ENCODE measurements at regions not wholly inside any gene's neighbourhood (a gene's known extent, or its start where the extent isn't known, plus 50 kb on each side); places are given as distances from the start of the nearest gene placed in this dataset.

GRCh38 chr1:168834225-168834872, 105.3 kb upstream of the DPT start:
- no peak overlapping the region for H2BK12ac ChIP-seq (ENCODE audit: low read length)
- H3K23ac ChIP-seq (ENCODE audit: low read length), result no peak overlapping the region
- H3K79me2 ChIP-seq (ENCODE audit: control insufficient read depth, insufficient read depth, low read length, poor library complexity), result no peaks in the 10 kb centered on the region
- H2AK5ac ChIP-seq (ENCODE audit: low read length), result no peak overlapping the region
- no peak overlapping the region for H3K9ac ChIP-seq (ENCODE audit: low read length)
- H3K79me1 ChIP-seq (ENCODE audit: low read length), result no peaks in the 10 kb centered on the region
- no peak overlapping the region for H3K27ac ChIP-seq (ENCODE audit: low read depth, low read length)
- peaks cover 2% of the 10 kb centered on the region for H3K9me3 ChIP-seq (ENCODE audit: insufficient read depth, low read depth, low read length)
- no peak for DNase-seq
- WGBS (ENCODE audit: extremely low coverage, insufficient coverage, insufficient read length), result no CpG with 5 or more reads among the region's 2 CpGs
- H4K91ac ChIP-seq (ENCODE audit: low read depth, low read length), result no peak overlapping the region
- H3K14ac ChIP-seq (ENCODE audit: low read length), result no peak overlapping the region
- H2AFZ ChIP-seq (ENCODE audit: insufficient read depth, low read length, poor library complexity), result no peak overlapping the region
- H4K8ac ChIP-seq (ENCODE audit: low read depth, low read length), result no peak overlapping the region
- no peak overlapping the region for H3K18ac ChIP-seq (ENCODE audit: low read length)
- H3K4ac ChIP-seq (ENCODE audit: low read depth, low read length), result no peak overlapping the region
- H2BK120ac ChIP-seq (ENCODE audit: insufficient read depth, low read length, poor library complexity), result no peak overlapping the region
- H2BK5ac ChIP-seq (ENCODE audit: low read depth, low read length, poor library complexity), result no peak overlapping the region
- no peak overlapping the region for H3K4me3 ChIP-seq (ENCODE audit: low read depth, low read length)
- no peak overlapping the region for H3K4me2 ChIP-seq (ENCODE audit: low read length)
- H3K36me3 ChIP-seq (ENCODE audit: control insufficient read depth in 1 of 2, insufficient read depth in 2 of 2, low read length in 2 of 2), result no peaks in the 10 kb centered on the region
- no peaks in the 10 kb centered on the region for H3K4me1 ChIP-seq (ENCODE audit: control insufficient read depth in 1 of 2, insufficient read depth in 2 of 2, low read length in 2 of 2)
- H4K12ac ChIP-seq (ENCODE audit: low read depth, low read length), result no peak overlapping the region
- H3K27me3 ChIP-seq (ENCODE audit: insufficient read depth, low read length), result no peaks in the 10 kb centered on the region

GRCh38 chr1:168835176-168835575, 106.2 kb upstream of the DPT start:
- no peak overlapping the region for H4K8ac ChIP-seq (ENCODE audit: low read depth, low read length)
- no peak overlapping the region for H2BK120ac ChIP-seq (ENCODE audit: insufficient read depth, low read length, poor library complexity)
- no peak overlapping the region for H3K4ac ChIP-seq (ENCODE audit: low read depth, low read length)
- H3K79me1 ChIP-seq (ENCODE audit: low read length), result no peaks in the 10 kb centered on the region
- no peaks in the 10 kb centered on the region for H3K27me3 ChIP-seq (ENCODE audit: insufficient read depth, low read length)
- no peak overlapping the region for H2BK5ac ChIP-seq (ENCODE audit: low read depth, low read length, poor library complexity)
- no peak overlapping the region for H4K91ac ChIP-seq (ENCODE audit: low read depth, low read length)
- no peak overlapping the region for H3K23ac ChIP-seq (ENCODE audit: low read length)
- no peak overlapping the region for H4K12ac ChIP-seq (ENCODE audit: low read depth, low read length)
- no peak overlapping the region for H2AFZ ChIP-seq (ENCODE audit: insufficient read depth, low read length, poor library complexity)
- no peaks in the 10 kb centered on the region for H3K79me2 ChIP-seq (ENCODE audit: control insufficient read depth, insufficient read depth, low read length, poor library complexity)
- H2AK5ac ChIP-seq (ENCODE audit: low read length), result no peak overlapping the region
- no peak overlapping the region for H3K27ac ChIP-seq (ENCODE audit: low read depth, low read length)
- no peaks in the 10 kb centered on the region for H3K36me3 ChIP-seq (ENCODE audit: control insufficient read depth in 1 of 2, insufficient read depth in 2 of 2, low read length in 2 of 2)
- H3K9ac ChIP-seq (ENCODE audit: low read length), result no peak overlapping the region
- no peaks in the 10 kb centered on the region for H3K4me1 ChIP-seq (ENCODE audit: control insufficient read depth in 1 of 2, insufficient read depth in 2 of 2, low read length in 2 of 2)
- peaks cover 2% of the 10 kb centered on the region for H3K9me3 ChIP-seq (ENCODE audit: insufficient read depth, low read depth, low read length)
- no peak overlapping the region for H3K4me2 ChIP-seq (ENCODE audit: low read length)
- DNase-seq, result no peak
- H3K14ac ChIP-seq (ENCODE audit: low read length), result no peak overlapping the region
- no peak overlapping the region for H3K4me3 ChIP-seq (ENCODE audit: low read depth, low read length)
- no CpG with 5 or more reads among the region's 1 CpG for WGBS (ENCODE audit: extremely low coverage, insufficient coverage, insufficient read length)
- H2BK12ac ChIP-seq (ENCODE audit: low read length), result no peak overlapping the region
- no peak overlapping the region for H3K18ac ChIP-seq (ENCODE audit: low read length)

- WGBS (ENCODE audit: extremely low coverage, insufficient coverage, insufficient read length), result no CpG with 5 or more reads among the region's 2 CpGs
- Histone ChIP-seq H3K18ac (ENCODE audit: low read length) (no peak overlapping the region), H2BK120ac (ENCODE audit: insufficient read depth, low read length, poor library complexity) (no peak overlapping the region), H4K8ac (ENCODE audit: low read depth, low read length) (no peak overlapping the region), H3K4ac (ENCODE audit: low read depth, low read length) (no peak overlapping the region), H3K79me2 (ENCODE audit: control insufficient read depth, insufficient read depth, low read length, poor library complexity) (no peaks in the 10 kb centered on the region), H2AK5ac (ENCODE audit: low read length) (no peak overlapping the region), H4K91ac (ENCODE audit: low read depth, low read length) (no peak overlapping the region), H4K12ac (ENCODE audit: low read depth, low read length) (no peak overlapping the region), H3K27ac (ENCODE audit: low read depth, low read length) (no peak overlapping the region), H3K9me3 (ENCODE audit: insufficient read depth, low read depth, low read length) (peaks cover 2% of the 10 kb centered on the region), H2BK5ac (ENCODE audit: low read depth, low read length, poor library complexity) (no peak overlapping the region), H3K79me1 (ENCODE audit: low read length) (no peaks in the 10 kb centered on the region), H3K14ac (ENCODE audit: low read length) (no peak overlapping the region), H3K4me3 (ENCODE audit: low read depth, low read length) (no peak overlapping the region), H3K4me2 (ENCODE audit: low read length) (no peak overlapping the region), H2BK12ac (ENCODE audit: low read length) (no peak overlapping the region), H3K36me3 (ENCODE audit: control insufficient read depth in 1 of 2, insufficient read depth in 2 of 2, low read length in 2 of 2) (no peaks in the 10 kb centered on the region), H3K9ac (ENCODE audit: low read length) (no peak overlapping the region), H2AFZ (ENCODE audit: insufficient read depth, low read length, poor library complexity) (no peak overlapping the region), H3K23ac (ENCODE audit: low read length) (no peak overlapping the region), H3K4me1 (ENCODE audit: control insufficient read depth in 1 of 2, insufficient read depth in 2 of 2, low read length in 2 of 2) (no peaks in the 10 kb centered on the region), H3K27me3 (ENCODE audit: insufficient read depth, low read length) (no peaks in the 10 kb centered on the region)
- no peak for DNase-seq
Observed at GRCh38 chr1:168835791-168836190, 106.8 kb upstream of the DPT start.

- H3K18ac ChIP-seq (ENCODE audit: low read length), result no peak overlapping the region
- H3K4me2 ChIP-seq (ENCODE audit: low read length), result no peak overlapping the region
- H3K9ac ChIP-seq (ENCODE audit: low read length), result no peak overlapping the region
- peaks cover 2% of the 10 kb centered on the region for H3K9me3 ChIP-seq (ENCODE audit: insufficient read depth, low read depth, low read length)
- no peaks in the 10 kb centered on the region for H3K4me1 ChIP-seq (ENCODE audit: control insufficient read depth in 1 of 2, insufficient read depth in 2 of 2, low read length in 2 of 2)
- H2AK5ac ChIP-seq (ENCODE audit: low read length), result no peak overlapping the region
- H3K79me1 ChIP-seq (ENCODE audit: low read length), result no peaks in the 10 kb centered on the region
- H3K36me3 ChIP-seq (ENCODE audit: control insufficient read depth in 1 of 2, insufficient read depth in 2 of 2, low read length in 2 of 2), result no peaks in the 10 kb centered on the region
- no peak for DNase-seq
- no peak overlapping the region for H3K14ac ChIP-seq (ENCODE audit: low read length)
- H3K4me3 ChIP-seq (ENCODE audit: low read depth, low read length), result no peak overlapping the region
- H4K91ac ChIP-seq (ENCODE audit: low read depth, low read length), result no peak overlapping the region
- no peaks in the 10 kb centered on the region for H3K79me2 ChIP-seq (ENCODE audit: control insufficient read depth, insufficient read depth, low read length, poor library complexity)
- H3K23ac ChIP-seq (ENCODE audit: low read length), result no peak overlapping the region
- no peak overlapping the region for H3K4ac ChIP-seq (ENCODE audit: low read depth, low read length)
- H2BK5ac ChIP-seq (ENCODE audit: low read depth, low read length, poor library complexity), result no peak overlapping the region
- H2BK120ac ChIP-seq (ENCODE audit: insufficient read depth, low read length, poor library complexity), result no peak overlapping the region
- no peak overlapping the region for H2AFZ ChIP-seq (ENCODE audit: insufficient read depth, low read length, poor library complexity)
- no CpG with 5 or more reads among the region's 3 CpGs for WGBS (ENCODE audit: extremely low coverage, insufficient coverage, insufficient read length)
- no peak overlapping the region for H3K27ac ChIP-seq (ENCODE audit: low read depth, low read length)
- no peak overlapping the region for H2BK12ac ChIP-seq (ENCODE audit: low read length)
- no peak overlapping the region for H4K8ac ChIP-seq (ENCODE audit: low read depth, low read length)
- no peaks in the 10 kb centered on the region for H3K27me3 ChIP-seq (ENCODE audit: insufficient read depth, low read length)
- no peak overlapping the region for H4K12ac ChIP-seq (ENCODE audit: low read depth, low read length)
Observed at GRCh38 chr1:168836469-168836868, 107.5 kb upstream of the DPT start.
